ENCODE measurements at regions not wholly inside any gene's neighbourhood (a gene's known extent, or its start where the extent isn't known, plus 50 kb on each side); places are given as distances from the start of the nearest gene placed in this dataset.

GRCh38 chr11:134734141-134734845 is 322.3 kb upstream of the B3GAT1 start:
- intact Hi-C loops (cut with DNase I), result no loop called here
- no peak overlapping the region for H3K4me3 ChIP-seq
- H3K4me1 ChIP-seq, result no peaks in the 10 kb centered on the region
- H3K9me3 ChIP-seq, result no peaks in the 10 kb centered on the region
- H3K27me3 ChIP-seq, result peaks cover 0 to 21% of the 10 kb centered on the region in 2 donors
- DNase-seq, result no peak
- no peaks in the 10 kb centered on the region for H3K36me3 ChIP-seq
- no peak overlapping the region for H3K27ac ChIP-seq
- TF ChIP-seq CTCF (IDR thresholded peaks at IDR 0.05), result no peak
- ATAC-seq, result no peak

- Histone ChIP-seq H3K36me3 (no peaks in the 10 kb centered on the region), H3K9me3 (no peaks in the 10 kb centered on the region), H3K27ac (no peak overlapping the region), H3K27me3 (peaks cover 0 to 21% of the 10 kb centered on the region in 2 donors), H3K4me1 (no peaks in the 10 kb centered on the region), H3K4me3 (no peak overlapping the region)
- intact Hi-C loops (cut with DNase I), result no loop called here
- DNase-seq (no peak), ATAC-seq (no peak)
- TF ChIP-seq CTCF (IDR thresholded peaks at IDR 0.05), result no peak
Measured at GRCh38 chr11:134733646-134734045, 321.6 kb upstream of the B3GAT1 start.

DNA sequence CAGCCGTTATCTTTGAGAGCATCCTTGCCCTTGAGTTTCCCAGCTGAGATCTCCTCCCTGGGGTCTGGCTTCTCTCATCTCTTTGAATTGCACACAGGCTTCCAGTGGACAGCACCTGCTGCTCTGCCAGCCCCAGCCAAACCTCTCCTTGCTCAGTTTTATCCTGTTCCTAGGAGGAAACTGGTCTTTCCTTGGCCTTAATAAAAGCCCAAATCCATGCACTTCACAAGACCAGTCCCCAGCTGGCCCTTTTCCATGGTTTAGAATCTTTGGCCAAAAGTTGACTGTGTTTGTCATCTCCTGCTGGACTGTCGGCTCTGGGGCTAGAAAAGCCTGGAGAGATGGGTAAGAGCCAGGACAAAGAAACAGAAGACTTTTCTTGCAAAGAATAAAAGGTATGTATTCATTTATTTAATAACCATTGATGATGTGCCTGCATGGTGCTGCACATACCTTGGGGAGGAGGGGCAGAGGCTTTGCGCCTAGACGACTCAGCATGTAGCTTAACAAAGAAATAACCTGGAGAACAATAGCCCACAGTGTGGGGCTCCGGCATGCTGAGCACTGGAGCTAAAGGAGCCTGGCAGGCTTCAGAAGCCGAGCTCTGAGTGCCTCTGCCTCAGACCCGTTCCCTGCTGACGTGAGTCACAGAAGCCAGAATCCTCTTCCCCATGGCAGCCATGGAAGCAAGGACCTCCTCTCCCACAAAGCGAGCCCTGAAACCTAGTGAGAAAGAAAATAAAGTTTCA is 319.3 kb upstream of the B3GAT1 start:
- DNase-seq (no peak), ATAC-seq (no peak)
- Histone ChIP-seq H3K9me3 (no peaks in the 10 kb centered on the region), H3K36me3 (no peaks in the 10 kb centered on the region), H3K4me3 (no peak overlapping the region), H3K27me3 (peaks cover 0 to 25% of the 10 kb centered on the region in 2 donors), H3K27ac (no peak overlapping the region), H3K4me1 (no peaks in the 10 kb centered on the region)
- intact Hi-C loops (cut with DNase I), result no loop called here
- TF ChIP-seq CTCF (IDR thresholded peaks at IDR 0.05), result no peak

GRCh38 chr11:134730561-134731212 is 318.6 kb upstream of the B3GAT1 start:
- no peak overlapping the region for H3K4me3 ChIP-seq
- no peak for DNase-seq
- H3K9me3 ChIP-seq, result no peaks in the 10 kb centered on the region
- H3K4me1 ChIP-seq, result no peaks in the 10 kb centered on the region
- intact Hi-C loops (cut with DNase I), result no loop called here
- no peak for TF ChIP-seq CTCF (IDR thresholded peaks at IDR 0.05)
- ATAC-seq, result no peak
- no peak overlapping the region for H3K27ac ChIP-seq
- H3K27me3 ChIP-seq, result peaks cover 0 to 25% of the 10 kb centered on the region in 2 donors
- H3K36me3 ChIP-seq, result no peaks in the 10 kb centered on the region

- Histone ChIP-seq H3K27me3 (peaks cover 0 to 30% of the 10 kb centered on the region in 2 donors), H3K27ac (no peak overlapping the region), H3K36me3 (no peaks in the 10 kb centered on the region), H3K4me3 (no peak overlapping the region), H3K9me3 (no peaks in the 10 kb centered on the region), H3K4me1 (no peaks in the 10 kb centered on the region)
- DNase-seq, result no peak
- no peak for TF ChIP-seq CTCF (IDR thresholded peaks at IDR 0.05)
- ATAC-seq, result no peak
- intact Hi-C loops (cut with DNase I), result no loop called here
Measured at GRCh38 chr11:134730101-134730500, 318.1 kb upstream of the B3GAT1 start.

Data from left lung (tissue), 4 donors.